ENCODE measurements at regions not wholly inside any gene's neighbourhood (a gene's known extent, or its start where the extent isn't known, plus 50 kb on each side); places are given as distances from the start of the nearest gene placed in this dataset.

- TF ChIP-seq CTCF (IDR thresholded peaks at IDR 0.05; ENCODE audit: poor library complexity, severe bottlenecking) (no peak), RAD21 (conservative IDR thresholded peaks at IDR 0.05) (no peak)
These were observed 174.2 kb downstream of the BUD13 start for GRCh38 chr11:116598556-116598955.

All from neural cell (in vitro differentiated cells).